DOHH2 (cell line): ENCODE measurements at regions not wholly inside any gene's neighbourhood (a gene's known extent, or its start where the extent isn't known, plus 50 kb on each side); places are given as distances from the start of the nearest gene placed in this dataset.

Experiments used
- H3F3A ChIP-seq: fragments of 200-600 bp; sonication (generic), shearing (Covaris generic); 2 replicates; pipeline ENCODE4 v1.6.0; 2016; ENCODE audit warnings: antibody characterized with exemption, mild to moderate bottlenecking; ENCODE audit not compliant: control insufficient read depth, insufficient read depth
- H3K27ac ChIP-seq: fragments of 200-600 bp; sonication (generic); 2 replicates; pipeline ENCODE4 v1.5.1; 2014; ENCODE audit warnings: low read depth, mild to moderate bottlenecking, low read length, moderate library complexity
- H3K27me3 ChIP-seq: fragments of 200-600 bp; sonication (generic); 2 replicates; pipeline ENCODE4 v1.6.1; 2014; ENCODE audit warnings: mild to moderate bottlenecking, low read length, mixed read lengths; ENCODE audit not compliant: control insufficient read depth
- H3K36me3 ChIP-seq: fragments of 200-600 bp; sonication (generic); 2 replicates; pipeline ENCODE4 v1.6.1; 2014; ENCODE audit warnings: mild to moderate bottlenecking, low read length, moderate library complexity, mixed read lengths; ENCODE audit not compliant: control insufficient read depth
- H3K4me1 ChIP-seq: fragments of 200-600 bp; sonication (generic); 2 replicates; pipeline ENCODE4 v1.6.1; 2014; ENCODE audit warnings: mild to moderate bottlenecking, low read length, mixed read lengths; ENCODE audit not compliant: control insufficient read depth
- H3K4me2 ChIP-seq: fragments of 200-600 bp; sonication (generic); 2 replicates; pipeline ENCODE4 v1.6.0; 2014; ENCODE audit warnings: mild to moderate bottlenecking, low read length, moderate library complexity
- H3K4me3 ChIP-seq: fragments of 200-600 bp; sonication (generic); 2 replicates; pipeline ENCODE4 v1.5.1; 2014; ENCODE audit warnings: mild to moderate bottlenecking, low read length, mixed read lengths
- H3K79me2 ChIP-seq: fragments of 200-600 bp; sonication (generic); 2 replicates; pipeline ENCODE4 v1.6.1; 2014; ENCODE audit warnings: mild to moderate bottlenecking, low read length, mixed read lengths; ENCODE audit not compliant: control insufficient read depth
- H3K9me2 ChIP-seq: fragments of 200-600 bp; sonication (generic); replicated peaks from 2 replicates; pipeline ENCODE4 v1.6.1; 2014; ENCODE audit warnings: mild to moderate bottlenecking, low read length, mixed read lengths; ENCODE audit not compliant: control insufficient read depth
- H3K9me3 ChIP-seq: fragments of 200-600 bp; sonication (generic); 2 replicates; pipeline ENCODE4 v1.6.1; 2014; ENCODE audit warnings: antibody characterized with exemption, low read length, mixed read lengths; ENCODE audit not compliant: control insufficient read depth, insufficient read depth
- H4K20me1 ChIP-seq: fragments of 200-600 bp; sonication (generic); 2 replicates; pipeline ENCODE4 v1.6.0; 2014; ENCODE audit warnings: low read depth, mild to moderate bottlenecking, antibody characterized with exemption, low read length, moderate library complexity; ENCODE audit not compliant: control insufficient read depth, insufficient read depth
- EZH2phosphoT487 ChIP-seq: fragments of 200-600 bp; sonication (generic); IDR thresholded peaks from 2 replicates; pipeline ENCODE4 v1.6.1; 2017; ENCODE audit warnings: borderline replicate concordance, mild to moderate bottlenecking, antibody characterized with exemption, low read length, moderate library complexity, mixed read lengths
- TF ChIP-seq, protein P1 (sequence below): fragments of 200-600 bp; sonication (generic); IDR thresholded peaks from one replicate; pipeline ENCODE4 v1.5.1; 2014; ENCODE audit warnings: antibody characterized with exemption, mild to moderate bottlenecking, low read depth, low read length; ENCODE audit not compliant: poor library complexity, severe bottlenecking

DNA sequence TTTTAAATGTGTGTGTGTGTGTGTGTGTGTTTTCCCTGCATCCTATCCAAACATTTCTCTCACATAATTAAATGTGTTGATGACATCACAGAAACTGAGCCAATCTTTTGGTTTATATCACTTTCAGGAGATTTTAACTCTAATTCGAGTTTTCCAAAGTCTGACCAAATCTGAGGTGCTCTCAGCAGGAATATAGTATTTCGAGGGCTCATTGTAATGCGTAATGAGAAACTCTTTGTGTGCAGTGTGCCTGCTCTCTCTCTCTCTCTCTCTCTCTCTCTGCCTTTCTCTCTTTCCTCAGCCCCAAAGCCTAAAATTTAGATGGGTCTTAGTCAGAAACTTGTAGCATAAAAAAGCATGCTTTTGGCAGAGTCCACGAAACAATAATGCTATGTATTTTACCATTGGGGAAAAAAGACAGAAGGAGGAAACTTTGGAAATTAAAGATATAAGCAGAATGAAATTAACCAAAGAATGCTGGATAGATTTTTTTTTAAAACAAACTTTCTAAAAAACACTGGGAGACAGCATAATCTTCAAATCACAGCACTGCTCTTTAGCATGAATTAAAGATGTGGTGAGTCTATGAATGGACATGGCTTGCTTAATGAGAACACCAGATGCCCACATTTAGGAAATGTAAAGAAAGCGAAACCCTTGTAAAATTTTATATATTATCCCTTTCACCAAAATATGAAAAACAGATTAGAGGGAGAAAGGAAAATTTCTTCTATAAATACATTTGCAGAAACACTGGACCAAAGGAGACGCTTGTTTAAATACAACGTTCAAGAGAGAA, 206.8 kb upstream of the HABP2 start:
- Histone ChIP-seq H3K27ac (no peak overlapping the region), H4K20me1 (no peaks in the 10 kb centered on the region), H3K79me2 (no peaks in the 10 kb centered on the region), H3K36me3 (no peaks in the 10 kb centered on the region), H3F3A (no peaks in the 10 kb centered on the region), H3K9me3 (no peaks in the 10 kb centered on the region), H3K27me3 (no peaks in the 10 kb centered on the region), H3K4me3 (no peak overlapping the region), H3K9me2 (no peaks in the 10 kb centered on the region), H3K4me2 (no peak overlapping the region), H3K4me1 (no peaks in the 10 kb centered on the region)
- TF ChIP-seq EZH2phosphoT487 = no peak
- TF ChIP-seq, protein P1, sequence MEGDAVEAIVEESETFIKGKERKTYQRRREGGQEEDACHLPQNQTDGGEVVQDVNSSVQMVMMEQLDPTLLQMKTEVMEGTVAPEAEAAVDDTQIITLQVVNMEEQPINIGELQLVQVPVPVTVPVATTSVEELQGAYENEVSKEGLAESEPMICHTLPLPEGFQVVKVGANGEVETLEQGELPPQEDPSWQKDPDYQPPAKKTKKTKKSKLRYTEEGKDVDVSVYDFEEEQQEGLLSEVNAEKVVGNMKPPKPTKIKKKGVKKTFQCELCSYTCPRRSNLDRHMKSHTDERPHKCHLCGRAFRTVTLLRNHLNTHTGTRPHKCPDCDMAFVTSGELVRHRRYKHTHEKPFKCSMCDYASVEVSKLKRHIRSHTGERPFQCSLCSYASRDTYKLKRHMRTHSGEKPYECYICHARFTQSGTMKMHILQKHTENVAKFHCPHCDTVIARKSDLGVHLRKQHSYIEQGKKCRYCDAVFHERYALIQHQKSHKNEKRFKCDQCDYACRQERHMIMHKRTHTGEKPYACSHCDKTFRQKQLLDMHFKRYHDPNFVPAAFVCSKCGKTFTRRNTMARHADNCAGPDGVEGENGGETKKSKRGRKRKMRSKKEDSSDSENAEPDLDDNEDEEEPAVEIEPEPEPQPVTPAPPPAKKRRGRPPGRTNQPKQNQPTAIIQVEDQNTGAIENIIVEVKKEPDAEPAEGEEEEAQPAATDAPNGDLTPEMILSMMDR = no peak

DNA sequence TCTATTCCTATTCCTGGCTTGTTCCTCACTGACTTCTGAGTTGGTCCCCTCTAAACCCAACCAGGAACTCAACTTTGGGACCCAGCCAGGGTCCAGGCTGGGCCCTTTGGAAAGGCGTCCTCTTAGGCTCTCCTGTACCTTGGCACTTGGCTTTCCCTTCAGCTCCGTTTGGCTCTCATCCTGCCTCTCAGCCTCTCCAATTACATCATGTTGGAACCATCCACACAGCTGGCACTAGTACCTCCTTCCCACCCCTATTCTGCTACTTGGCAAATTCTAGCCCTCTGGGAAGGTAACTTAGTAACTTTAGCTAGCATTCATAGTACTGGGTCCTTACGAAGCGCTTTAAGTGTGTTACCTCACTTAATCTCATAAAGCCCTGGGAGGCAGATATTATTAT, 205.3 kb upstream of the HABP2 start:
- no peaks in the 10 kb centered on the region for H3K27me3 ChIP-seq
- H3K9me3 ChIP-seq = no peaks in the 10 kb centered on the region
- no peaks in the 10 kb centered on the region for H3K36me3 ChIP-seq
- no peaks in the 10 kb centered on the region for H4K20me1 ChIP-seq
- H3K4me3 ChIP-seq = no peak overlapping the region
- no peaks in the 10 kb centered on the region for H3K4me1 ChIP-seq
- TF ChIP-seq EZH2phosphoT487 = no peak
- TF ChIP-seq, protein P1 = no peak
- no peaks in the 10 kb centered on the region for H3K9me2 ChIP-seq
- no peaks in the 10 kb centered on the region for H3F3A ChIP-seq
- H3K4me2 ChIP-seq = no peak overlapping the region
- no peaks in the 10 kb centered on the region for H3K79me2 ChIP-seq
- no peak overlapping the region for H3K27ac ChIP-seq

DNA sequence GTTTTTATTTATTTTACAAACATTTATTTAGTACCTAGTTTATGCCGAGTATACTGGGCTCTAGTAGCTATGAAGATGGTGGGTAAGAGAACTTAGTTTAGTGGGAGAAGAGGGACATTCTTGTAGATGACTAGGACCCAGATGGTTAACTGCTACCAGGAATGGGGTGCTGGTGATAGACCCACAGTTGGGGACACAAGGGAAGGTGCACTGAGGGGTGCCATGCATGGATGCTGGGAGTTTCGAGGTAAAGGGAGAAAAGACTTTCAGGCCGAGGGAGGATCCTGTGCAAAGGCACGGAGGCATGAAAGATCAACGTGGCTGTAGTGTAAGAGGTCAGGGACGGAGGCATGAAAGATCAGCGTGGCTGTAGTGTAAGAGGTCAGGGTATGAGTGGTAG, 204.2 kb upstream of the HABP2 start:
- Histone ChIP-seq H3K4me3 (no peak overlapping the region), H3K4me1 (no peaks in the 10 kb centered on the region), H3K79me2 (no peaks in the 10 kb centered on the region), H3F3A (no peaks in the 10 kb centered on the region), H3K27ac (no peak overlapping the region), H3K4me2 (no peak overlapping the region), H3K36me3 (no peaks in the 10 kb centered on the region), H3K9me3 (no peaks in the 10 kb centered on the region), H3K9me2 (no peaks in the 10 kb centered on the region), H3K27me3 (no peaks in the 10 kb centered on the region), H4K20me1 (no peaks in the 10 kb centered on the region)
- TF ChIP-seq, protein P1 = no peak
- TF ChIP-seq EZH2phosphoT487 = no peak
